ENCODE measurements at regions not wholly inside any gene's neighbourhood (a gene's known extent, or its start where the extent isn't known, plus 50 kb on each side); places are given as distances from the start of the nearest gene placed in this dataset.

DNA sequence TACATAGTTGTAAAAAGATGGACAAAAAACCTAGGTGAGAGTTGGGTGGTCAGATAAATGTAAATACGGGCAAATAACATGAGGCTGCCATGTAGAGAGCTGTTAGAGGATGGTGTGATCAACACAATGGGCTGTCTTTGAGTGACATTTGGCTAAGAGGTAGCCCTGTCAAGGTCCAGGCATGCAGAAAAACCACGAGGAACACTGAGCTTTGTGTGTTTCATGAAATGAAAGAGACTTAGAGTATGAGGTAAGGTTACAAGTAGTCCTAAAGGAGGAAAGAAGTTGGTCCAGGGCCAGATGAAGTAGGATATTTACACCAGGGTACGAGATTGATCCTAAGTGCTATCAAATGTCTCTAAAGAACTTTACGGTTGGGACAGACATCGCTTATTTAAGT, 160.9 kb downstream of the RDH14 start:
- TF ChIP-seq, protein P1, sequence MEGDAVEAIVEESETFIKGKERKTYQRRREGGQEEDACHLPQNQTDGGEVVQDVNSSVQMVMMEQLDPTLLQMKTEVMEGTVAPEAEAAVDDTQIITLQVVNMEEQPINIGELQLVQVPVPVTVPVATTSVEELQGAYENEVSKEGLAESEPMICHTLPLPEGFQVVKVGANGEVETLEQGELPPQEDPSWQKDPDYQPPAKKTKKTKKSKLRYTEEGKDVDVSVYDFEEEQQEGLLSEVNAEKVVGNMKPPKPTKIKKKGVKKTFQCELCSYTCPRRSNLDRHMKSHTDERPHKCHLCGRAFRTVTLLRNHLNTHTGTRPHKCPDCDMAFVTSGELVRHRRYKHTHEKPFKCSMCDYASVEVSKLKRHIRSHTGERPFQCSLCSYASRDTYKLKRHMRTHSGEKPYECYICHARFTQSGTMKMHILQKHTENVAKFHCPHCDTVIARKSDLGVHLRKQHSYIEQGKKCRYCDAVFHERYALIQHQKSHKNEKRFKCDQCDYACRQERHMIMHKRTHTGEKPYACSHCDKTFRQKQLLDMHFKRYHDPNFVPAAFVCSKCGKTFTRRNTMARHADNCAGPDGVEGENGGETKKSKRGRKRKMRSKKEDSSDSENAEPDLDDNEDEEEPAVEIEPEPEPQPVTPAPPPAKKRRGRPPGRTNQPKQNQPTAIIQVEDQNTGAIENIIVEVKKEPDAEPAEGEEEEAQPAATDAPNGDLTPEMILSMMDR (conservative IDR thresholded peaks at IDR 0.05; ENCODE audit: control insufficient read depth, insufficient read depth, low read depth, low read length): no peak
- DNase-seq (ENCODE audit: low read depth): peak; percentile 66
- no peak overlapping the region for H3K4me3 ChIP-seq (ENCODE audit: control insufficient read depth, low read depth, low read length)

DNA sequence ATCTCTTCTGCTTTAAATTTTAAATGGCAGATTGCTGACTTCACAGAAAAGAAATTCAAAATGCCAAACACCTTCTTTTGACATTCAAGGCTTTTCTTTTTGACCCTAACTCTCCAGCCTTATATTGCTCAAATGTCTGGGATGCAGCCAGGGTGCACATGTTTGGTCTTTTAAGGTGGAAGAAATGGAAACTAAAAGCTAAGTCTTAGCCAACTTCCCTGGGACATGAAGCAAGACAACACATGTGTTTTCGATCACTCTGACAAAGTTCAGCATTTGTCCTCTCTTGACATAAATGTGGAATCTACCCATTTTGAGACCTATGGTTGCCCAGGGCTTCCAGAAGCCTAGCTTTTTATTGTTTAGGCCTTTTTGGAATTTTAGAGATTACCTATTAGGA, 161.6 kb downstream of the RDH14 start:
- no peak overlapping the region for H3K4me3 ChIP-seq (ENCODE audit: control insufficient read depth, low read depth, low read length)
- DNase-seq (ENCODE audit: low read depth): peak; percentile 83
- TF ChIP-seq, protein P1 (conservative IDR thresholded peaks at IDR 0.05; ENCODE audit: control insufficient read depth, insufficient read depth, low read depth, low read length): no peak

DNA sequence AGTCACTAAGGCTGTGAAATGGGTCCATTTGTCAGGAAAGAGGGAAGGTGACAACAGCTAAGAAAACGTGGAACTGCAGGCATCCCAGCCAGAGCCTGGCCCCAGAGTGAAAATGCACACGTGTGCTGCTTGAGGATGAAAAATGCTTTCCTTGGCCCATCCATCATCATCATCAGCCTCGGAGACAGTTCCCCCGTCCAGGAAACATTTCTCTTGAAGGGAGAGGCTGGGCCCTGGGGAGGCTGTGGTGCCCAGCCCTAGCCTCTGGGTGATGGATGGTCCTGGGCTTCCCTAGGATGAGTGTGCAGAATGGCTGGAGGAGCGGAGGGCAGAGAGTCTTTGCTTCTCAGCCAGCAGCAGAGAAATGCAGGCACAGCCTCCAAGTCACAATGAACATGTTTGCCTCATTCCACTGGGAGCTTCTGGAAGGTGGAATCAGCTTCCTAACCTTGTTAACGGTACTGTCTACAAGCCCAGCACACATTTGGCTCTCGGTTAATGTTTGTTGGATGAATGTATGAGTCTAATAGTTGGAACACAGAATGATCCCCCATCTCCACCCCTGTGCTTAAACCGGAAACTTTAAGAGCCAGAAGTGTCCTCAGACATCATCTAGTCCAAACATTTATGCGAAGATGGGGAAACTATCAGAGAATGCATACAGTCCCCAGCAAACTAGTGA, 164.0 kb downstream of the RDH14 start:
- H3K4me3 ChIP-seq (ENCODE audit: control insufficient read depth, low read depth, low read length): no peak overlapping the region
- TF ChIP-seq, protein P1 (conservative IDR thresholded peaks at IDR 0.05; ENCODE audit: control insufficient read depth, insufficient read depth, low read depth, low read length): no peak
- DNase-seq (ENCODE audit: low read depth): peak; percentile 38

DNA sequence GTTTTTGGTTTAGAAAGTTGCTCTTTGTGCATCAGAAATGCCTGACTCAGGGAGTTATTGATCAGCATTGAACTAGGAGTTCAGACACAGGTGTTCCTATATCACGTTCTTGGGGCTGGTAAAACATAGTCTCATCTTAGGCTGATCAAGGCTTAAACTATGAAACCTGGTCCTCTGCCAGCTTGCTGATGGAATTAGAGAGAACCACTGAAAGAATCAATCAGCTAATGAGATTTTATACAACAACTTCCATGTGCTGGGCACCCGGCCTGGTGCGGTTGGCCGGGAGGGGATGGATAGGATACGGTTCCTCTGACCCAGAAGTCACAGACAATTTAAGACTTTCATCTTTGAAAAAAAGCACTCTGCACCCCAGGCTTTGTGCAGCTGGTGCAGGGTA, 164.9 kb downstream of the RDH14 start:
- H3K4me3 ChIP-seq (ENCODE audit: control insufficient read depth, low read depth, low read length): no peak overlapping the region
- no peak for DNase-seq (ENCODE audit: low read depth)
- TF ChIP-seq, protein P1 (conservative IDR thresholded peaks at IDR 0.05; ENCODE audit: control insufficient read depth, insufficient read depth, low read depth, low read length): no peak

DNA sequence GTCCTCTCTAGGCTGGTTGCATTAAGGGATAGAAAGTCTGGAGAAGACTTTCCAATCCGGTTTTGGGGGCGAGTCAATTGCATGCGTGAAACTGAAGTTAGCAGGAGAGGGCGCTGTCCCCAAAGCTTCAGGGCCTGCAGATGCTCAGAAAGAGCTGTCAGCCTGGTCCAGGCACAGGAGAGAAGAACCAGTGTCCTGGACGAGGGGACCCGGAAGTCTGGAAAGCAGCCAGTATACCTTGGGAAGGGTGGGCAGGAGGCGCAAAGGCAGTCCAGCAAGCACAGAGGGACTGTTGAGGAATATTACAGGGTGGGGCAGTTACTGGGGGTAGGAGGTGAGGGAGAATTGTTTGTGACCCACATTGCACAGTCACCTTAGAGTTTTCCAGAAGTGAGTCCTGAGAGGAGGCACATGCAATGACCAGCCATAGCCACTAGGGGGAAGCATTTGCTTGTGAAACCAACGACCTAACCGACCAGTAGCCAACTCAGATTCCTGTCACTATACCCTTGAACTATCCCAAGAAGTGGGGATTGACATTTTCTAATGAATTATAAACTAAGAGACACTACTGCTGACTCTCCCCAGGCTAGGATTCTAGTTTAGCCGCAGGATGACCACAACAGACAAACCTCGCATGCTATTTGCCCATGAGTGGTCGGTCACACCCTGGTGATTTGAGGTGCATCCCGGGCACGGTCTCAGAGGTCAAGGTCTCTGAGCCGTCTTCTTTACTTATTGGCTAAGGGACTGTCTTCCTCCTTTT, 172.8 kb downstream of the RDH14 start:
- peak; percentile 86 for DNase-seq (ENCODE audit: low read depth)
- TF ChIP-seq, protein P1 (conservative IDR thresholded peaks at IDR 0.05; ENCODE audit: control insufficient read depth, insufficient read depth, low read depth, low read length): peak; percentile 97
- H3K4me3 ChIP-seq (ENCODE audit: control insufficient read depth, low read depth, low read length): no peak overlapping the region

DNA sequence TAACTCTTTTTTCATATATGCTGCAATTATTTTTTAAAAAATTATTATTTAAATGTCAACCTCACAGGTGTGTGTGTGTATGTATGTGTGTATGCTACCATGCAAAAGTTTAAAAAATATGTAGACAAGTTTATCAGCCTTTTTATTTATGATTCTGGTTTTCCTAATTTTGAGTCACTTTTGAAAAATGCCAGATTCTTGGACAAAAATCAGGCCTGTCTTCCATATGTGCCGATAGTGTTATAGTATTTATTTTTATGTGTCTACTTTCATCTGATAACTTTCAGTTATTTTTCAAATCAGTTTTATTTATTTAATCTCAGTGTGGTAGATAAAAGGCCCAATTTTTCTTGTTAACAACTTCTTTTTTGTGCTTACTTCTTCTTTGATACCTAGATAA, 176.2 kb downstream of the RDH14 start:
- DNase-seq (ENCODE audit: low read depth): no peak
- TF ChIP-seq, protein P1 (conservative IDR thresholded peaks at IDR 0.05; ENCODE audit: control insufficient read depth, insufficient read depth, low read depth, low read length): no peak
- H3K4me3 ChIP-seq (ENCODE audit: control insufficient read depth, low read depth, low read length): no peak overlapping the region

All from fibroblast of mammary gland (primary cell).